Suprapubic skin (tissue), 4 donors: ENCODE measurements at regions not wholly inside any gene's neighbourhood (a gene's known extent, or its start where the extent isn't known, plus 50 kb on each side); places are given as distances from the start of the nearest gene placed in this dataset.

ENCODE experiments used
- DNase-seq, 2 donors: peaks; one replicate each; pipeline ENCODE4 v3.0.0-alpha.2; 2019; ENCODE audit warnings: low spot score in 2 of 2
- H3K27ac ChIP-seq: fragments of 200-600 bp; sonication (generic); one replicate; pipeline ENCODE4 v1.5.1; 2019
- H3K27me3 ChIP-seq: fragments of 200-600 bp; sonication (generic); one replicate; pipeline ENCODE4 v1.5.1; 2019
- H3K36me3 ChIP-seq: fragments of 200-600 bp; sonication (generic); one replicate; pipeline ENCODE4 v1.5.1; 2019
- H3K4me1 ChIP-seq: fragments of 200-600 bp; sonication (generic); one replicate; pipeline ENCODE4 v1.5.1; 2019
- H3K4me3 ChIP-seq: fragments of 200-600 bp; sonication (generic); one replicate; pipeline ENCODE4 v1.5.1; 2019; ENCODE audit warnings: mild to moderate bottlenecking
- H3K9me3 ChIP-seq: fragments of 200-600 bp; sonication (generic); one replicate; pipeline ENCODE4 v1.5.1; 2019
- EP300 ChIP-seq: sonication (generic); formaldehyde crosslinking; IDR thresholded peaks from one replicate; pipeline ENCODE4 v1.6.1; 2017; ENCODE audit warnings: antibody characterized with exemption
- POLR2A ChIP-seq, 2 donors: fragments of 450-650 bp; IDR thresholded peaks; one replicate each; pipeline ENCODE4 v1.6.1; 2017; ENCODE audit warnings: antibody characterized with exemption in 2 of 2, mild to moderate bottlenecking in 2 of 2, moderate library complexity in 2 of 2
- POLR2AphosphoS5 ChIP-seq, 3 donors: sonication (generic); formaldehyde crosslinking; IDR thresholded peaks; one replicate each; pipeline ENCODE4 v1.6.1; 2017; ENCODE audit warnings: antibody characterized with exemption in 3 of 3
- WGBS: methylation state at CpG from one replicate; pipeline ENCODE4 v1.1.5; 2018; 5-methylcytosine and 5-hydroxymethylcytosine counted together
- TF ChIP-seq, protein P1 (sequence below), 2 donors: fragments of 200-600 bp in 1 of 2; fragments of 450-650 bp in 1 of 2; sonication (generic) in 1 of 2; IDR thresholded peaks; one replicate each; pipeline ENCODE4 v1.5.1; 2016 to 2019; ENCODE audit warnings: antibody characterized with exemption in 2 of 2, mild to moderate bottlenecking in 1 of 2, moderate library complexity in 1 of 2

DNA sequence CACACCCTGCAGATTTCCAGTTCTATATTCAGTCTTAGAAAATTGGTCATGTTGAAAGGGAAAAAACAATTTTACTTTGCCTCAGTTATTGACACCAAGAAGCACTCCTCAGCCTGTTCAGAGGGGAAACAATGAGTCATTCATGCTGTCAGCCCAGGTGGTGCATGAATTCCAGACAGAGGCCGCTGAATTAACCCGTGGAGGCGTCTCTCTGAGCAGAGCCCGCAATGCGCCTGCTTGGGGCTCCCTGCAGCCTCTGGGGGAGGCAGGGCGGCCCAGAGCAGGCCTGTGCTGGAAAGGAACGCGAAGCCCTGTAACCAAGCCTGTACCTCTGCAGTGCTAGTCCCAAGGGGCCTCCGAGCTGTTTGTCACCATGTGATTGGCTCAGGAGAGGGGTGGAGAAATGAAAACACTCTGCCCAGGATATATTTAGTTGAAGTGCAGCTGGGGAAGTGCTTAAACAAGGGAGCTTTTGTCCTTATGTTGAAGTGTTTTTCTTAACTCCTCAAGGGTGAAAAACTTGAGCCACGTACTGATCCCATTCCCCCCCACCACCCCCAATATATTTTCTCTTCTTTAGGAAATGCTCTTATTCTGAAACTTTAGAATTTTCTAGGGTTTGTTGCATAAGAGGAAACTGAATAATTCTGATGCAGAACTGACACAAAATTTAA is 68.3 kb upstream of the CHD2 start:
- TF ChIP-seq POLR2AphosphoS5 (IDR thresholded peaks at IDR 0.05) (peak in 2 of 3 donors; percentile 82 to 98), EP300 (no peak), POLR2A (IDR thresholded peaks at IDR 0.05) (peak in 1 of 2 donors; percentile 77)
- WGBS = 0% methylated on average over 10 of the region's 10 CpGs
- peak overlapping the region; percentile 95 for H3K27ac ChIP-seq
- peaks cover 38% of the 10 kb centered on the region for H3K4me1 ChIP-seq
- H3K9me3 ChIP-seq = no peaks in the 10 kb centered on the region
- H3K36me3 ChIP-seq = no peaks in the 10 kb centered on the region
- peak overlapping the region; percentile 34 for H3K4me3 ChIP-seq
- H3K27me3 ChIP-seq = no peaks in the 10 kb centered on the region
- DNase-seq = peak; percentile 91 to 95

DNA sequence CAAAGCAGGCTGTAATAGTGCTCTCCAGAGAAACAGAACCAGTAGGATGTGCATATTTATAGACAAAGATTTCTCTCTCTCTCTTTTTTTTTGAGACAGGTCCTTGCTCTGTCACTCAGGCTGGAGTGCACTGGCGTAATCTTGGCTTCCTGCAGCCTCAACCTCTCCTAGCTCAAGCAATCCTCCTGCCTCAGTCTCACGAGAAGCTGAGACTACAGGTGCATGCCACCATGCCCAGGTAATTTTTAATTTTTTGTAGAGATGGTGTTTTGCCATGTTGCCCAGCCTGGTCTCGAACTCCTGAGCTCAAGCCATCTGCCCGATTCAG is 67.1 kb upstream of the CHD2 start:
- peaks cover 38% of the 10 kb centered on the region for H3K4me1 ChIP-seq
- WGBS = 77% methylated on average over 4 of the region's 4 CpGs
- DNase-seq = no peak
- H3K27ac ChIP-seq = peak overlapping the region; percentile 95
- no peaks in the 10 kb centered on the region for H3K9me3 ChIP-seq
- H3K36me3 ChIP-seq = no peaks in the 10 kb centered on the region
- H3K27me3 ChIP-seq = no peaks in the 10 kb centered on the region
- H3K4me3 ChIP-seq = no peak overlapping the region
- TF ChIP-seq EP300 (no peak), POLR2AphosphoS5 (IDR thresholded peaks at IDR 0.05) (no peak), POLR2A (IDR thresholded peaks at IDR 0.05) (no peak)
- TF ChIP-seq, protein P1, sequence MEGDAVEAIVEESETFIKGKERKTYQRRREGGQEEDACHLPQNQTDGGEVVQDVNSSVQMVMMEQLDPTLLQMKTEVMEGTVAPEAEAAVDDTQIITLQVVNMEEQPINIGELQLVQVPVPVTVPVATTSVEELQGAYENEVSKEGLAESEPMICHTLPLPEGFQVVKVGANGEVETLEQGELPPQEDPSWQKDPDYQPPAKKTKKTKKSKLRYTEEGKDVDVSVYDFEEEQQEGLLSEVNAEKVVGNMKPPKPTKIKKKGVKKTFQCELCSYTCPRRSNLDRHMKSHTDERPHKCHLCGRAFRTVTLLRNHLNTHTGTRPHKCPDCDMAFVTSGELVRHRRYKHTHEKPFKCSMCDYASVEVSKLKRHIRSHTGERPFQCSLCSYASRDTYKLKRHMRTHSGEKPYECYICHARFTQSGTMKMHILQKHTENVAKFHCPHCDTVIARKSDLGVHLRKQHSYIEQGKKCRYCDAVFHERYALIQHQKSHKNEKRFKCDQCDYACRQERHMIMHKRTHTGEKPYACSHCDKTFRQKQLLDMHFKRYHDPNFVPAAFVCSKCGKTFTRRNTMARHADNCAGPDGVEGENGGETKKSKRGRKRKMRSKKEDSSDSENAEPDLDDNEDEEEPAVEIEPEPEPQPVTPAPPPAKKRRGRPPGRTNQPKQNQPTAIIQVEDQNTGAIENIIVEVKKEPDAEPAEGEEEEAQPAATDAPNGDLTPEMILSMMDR (IDR thresholded peaks at IDR 0.05) = no peak

DNA sequence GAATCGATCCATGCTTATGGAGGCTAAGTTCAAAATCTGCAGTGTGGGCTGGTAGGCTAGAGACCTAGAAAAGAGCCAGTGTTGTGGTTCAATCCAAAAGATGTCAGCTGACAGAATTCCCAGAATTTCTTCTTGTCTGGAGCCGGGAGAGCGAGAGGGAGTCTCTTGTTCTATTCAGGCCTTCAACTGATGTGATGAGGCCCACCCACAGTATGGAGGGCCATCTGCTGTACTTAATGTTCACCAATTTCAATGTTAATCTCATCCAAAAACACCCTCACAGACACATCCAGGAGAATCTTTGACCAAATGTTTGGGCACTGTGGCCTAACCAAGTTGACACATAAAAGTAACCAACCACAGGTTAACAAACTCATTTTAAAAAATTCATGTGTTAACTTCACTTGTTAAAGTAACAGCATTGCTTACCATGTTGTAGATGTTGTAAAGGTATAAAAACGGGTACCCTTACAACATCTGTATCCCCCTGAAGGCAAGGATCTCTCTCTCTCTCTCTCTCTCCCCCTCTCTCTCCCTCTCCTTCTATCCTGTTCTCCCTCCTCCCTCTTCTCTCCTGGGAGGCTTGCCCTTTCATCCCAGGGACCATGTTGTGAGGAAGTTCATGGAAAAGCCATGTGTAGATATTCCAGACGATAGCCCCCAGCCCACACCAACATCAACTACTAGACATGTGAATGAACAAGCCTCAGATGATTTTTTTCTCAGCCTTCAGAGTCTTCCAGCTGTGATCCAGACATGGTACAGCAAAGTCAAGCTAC is 66.4 kb upstream of the CHD2 start:
- Histone ChIP-seq H3K9me3 (no peaks in the 10 kb centered on the region), H3K4me3 (no peak overlapping the region), H3K4me1 (peaks cover 38% of the 10 kb centered on the region), H3K27ac (peak overlapping the region; percentile 95), H3K27me3 (no peaks in the 10 kb centered on the region), H3K36me3 (no peaks in the 10 kb centered on the region)
- WGBS = 74% methylated on average over 5 of the region's 5 CpGs
- TF ChIP-seq POLR2A (IDR thresholded peaks at IDR 0.05) (no peak), EP300 (no peak), POLR2AphosphoS5 (IDR thresholded peaks at IDR 0.05) (no peak)
- TF ChIP-seq, protein P1 (IDR thresholded peaks at IDR 0.05) = no peak
- no peak for DNase-seq

DNA sequence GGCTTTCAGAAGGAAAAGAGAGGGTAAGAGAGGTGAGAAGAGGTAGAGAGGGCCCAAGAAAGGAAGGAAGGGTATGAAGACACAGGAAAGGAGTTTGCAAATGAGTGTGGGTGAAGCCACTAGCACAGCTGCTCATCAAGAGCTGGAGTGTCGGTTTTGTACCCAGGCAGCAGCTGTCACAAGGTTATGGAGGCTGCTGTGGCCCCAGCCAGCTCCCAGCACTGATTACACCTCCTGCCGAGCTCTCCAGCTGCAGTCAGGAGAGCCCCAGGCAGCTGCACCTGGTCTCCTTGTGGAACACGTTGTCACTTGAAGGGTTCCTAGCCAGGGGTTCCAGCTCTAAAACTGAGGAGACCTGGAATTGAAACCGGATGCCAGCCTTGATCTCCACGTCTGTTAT is 60.4 kb upstream of the CHD2 start:
- Histone ChIP-seq H3K4me1 (peaks cover 2% of the 10 kb centered on the region), H3K27me3 (no peaks in the 10 kb centered on the region), H3K36me3 (no peaks in the 10 kb centered on the region), H3K27ac (no peak overlapping the region), H3K9me3 (no peaks in the 10 kb centered on the region), H3K4me3 (no peak overlapping the region)
- DNase-seq = no peak
- 36% methylated on average over 5 of the region's 5 CpGs for WGBS
- TF ChIP-seq POLR2A (IDR thresholded peaks at IDR 0.05) (no peak), POLR2AphosphoS5 (IDR thresholded peaks at IDR 0.05) (no peak), EP300 (no peak)
- TF ChIP-seq, protein P1 (IDR thresholded peaks at IDR 0.05) = no peak

DNA sequence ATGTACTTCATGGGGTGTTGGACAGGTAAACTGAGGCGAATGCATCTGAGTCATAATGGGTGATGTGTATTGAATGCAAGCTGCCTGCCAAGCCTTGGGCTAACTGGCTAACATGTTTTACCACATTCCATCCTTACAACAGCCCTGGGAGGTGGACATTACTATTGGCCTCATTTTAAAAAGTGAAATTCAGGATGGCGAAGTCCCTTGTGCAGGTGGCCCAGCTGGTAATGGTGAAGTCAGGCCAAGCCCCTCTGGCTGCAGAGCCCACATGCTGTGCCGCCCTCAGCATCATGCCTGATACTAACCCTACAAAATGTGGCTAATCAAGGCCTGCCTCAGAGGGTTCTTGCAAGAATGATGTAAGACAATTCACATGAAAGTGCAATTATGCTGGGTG is 60.0 kb upstream of the CHD2 start:
- 53% methylated on average over 2 of the region's 3 CpGs for WGBS
- H3K27ac ChIP-seq = no peak overlapping the region
- H3K27me3 ChIP-seq = no peaks in the 10 kb centered on the region
- no peak for TF ChIP-seq EP300
- TF ChIP-seq, protein P1 (IDR thresholded peaks at IDR 0.05) = no peak
- TF ChIP-seq POLR2AphosphoS5 (IDR thresholded peaks at IDR 0.05) = no peak
- no peak for TF ChIP-seq POLR2A (IDR thresholded peaks at IDR 0.05)
- peaks cover 5% of the 10 kb centered on the region for H3K4me1 ChIP-seq
- no peak overlapping the region for H3K4me3 ChIP-seq
- no peaks in the 10 kb centered on the region for H3K9me3 ChIP-seq
- H3K36me3 ChIP-seq = no peaks in the 10 kb centered on the region
- DNase-seq = no peak
